ENCODE measurements at regions not wholly inside any gene's neighbourhood (a gene's known extent, or its start where the extent isn't known, plus 50 kb on each side); places are given as distances from the start of the nearest gene placed in this dataset.

GRCh38 chr9:11328326-11328725 is 715.5 kb upstream of the PTPRD start:
- H3K9ac ChIP-seq (ENCODE audit: low read length in 2 of 2) = no peak overlapping the region
- no peaks in the 10 kb centered on the region for H3K9me3 ChIP-seq (ENCODE audit: control insufficient read depth in 2 of 2, low read length in 2 of 2)
- H3K36me3 ChIP-seq (ENCODE audit: control insufficient read depth in 2 of 2, insufficient read depth in 2 of 2, low read length in 2 of 2) = no peaks in the 10 kb centered on the region
- H3K27ac ChIP-seq (ENCODE audit: low read length) = no peak overlapping the region
- H3K4me3 ChIP-seq (ENCODE audit: low read length in 2 of 2) = no peak overlapping the region
- H3K27me3 ChIP-seq (ENCODE audit: control insufficient read depth in 1 of 2, insufficient read depth in 2 of 2, low read length in 2 of 2) = no peaks in the 10 kb centered on the region
- no peaks in the 10 kb centered on the region for H3K4me1 ChIP-seq (ENCODE audit: control insufficient read depth, insufficient read depth, low read length)

DNA sequence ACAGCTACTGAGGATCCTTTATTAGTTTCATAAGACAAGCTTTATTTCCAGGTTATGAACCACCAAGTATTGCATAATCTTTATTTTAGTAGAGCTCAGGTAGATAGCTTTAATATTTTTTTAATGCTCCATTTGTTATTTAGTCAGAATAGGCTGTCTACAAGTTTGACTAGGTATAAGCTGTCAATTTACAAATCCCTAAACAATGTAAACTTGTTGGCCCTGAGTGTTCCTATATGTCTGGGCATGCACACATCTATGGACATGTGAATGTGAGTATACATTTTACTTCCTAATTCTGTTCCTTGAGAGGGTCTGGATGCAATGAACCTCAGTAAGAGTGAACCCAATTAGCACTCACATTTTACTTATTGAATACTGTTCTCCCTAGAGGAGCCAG is 722.2 kb upstream of the PTPRD start:
- H3K4me3 ChIP-seq (ENCODE audit: low read length in 2 of 2) = no peak overlapping the region
- H3K9ac ChIP-seq (ENCODE audit: low read length in 2 of 2) = no peak overlapping the region
- no peaks in the 10 kb centered on the region for H3K4me1 ChIP-seq (ENCODE audit: control insufficient read depth, insufficient read depth, low read length)
- H3K27ac ChIP-seq (ENCODE audit: low read length) = no peak overlapping the region
- H3K27me3 ChIP-seq (ENCODE audit: control insufficient read depth in 1 of 2, insufficient read depth in 2 of 2, low read length in 2 of 2) = no peaks in the 10 kb centered on the region
- H3K9me3 ChIP-seq (ENCODE audit: control insufficient read depth in 2 of 2, low read length in 2 of 2) = no peaks in the 10 kb centered on the region
- no peaks in the 10 kb centered on the region for H3K36me3 ChIP-seq (ENCODE audit: control insufficient read depth in 2 of 2, insufficient read depth in 2 of 2, low read length in 2 of 2)

DNA sequence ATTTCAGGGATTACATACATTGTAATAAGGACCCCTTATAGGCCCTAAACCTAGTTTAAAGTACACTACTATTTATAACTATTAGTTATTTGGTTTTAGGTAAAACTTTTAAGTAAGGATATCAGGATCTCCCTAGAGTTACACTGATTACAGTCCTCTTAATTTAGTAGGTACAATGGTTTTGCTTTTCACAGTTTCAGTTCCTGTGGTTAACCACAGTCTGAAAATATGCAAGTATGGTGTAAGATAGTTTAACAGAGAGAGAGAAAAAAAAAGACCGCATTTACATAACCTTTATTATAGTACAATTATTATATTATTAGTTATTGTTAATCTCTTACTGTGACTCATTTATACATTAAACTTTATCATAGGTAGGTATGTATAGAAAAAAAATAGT is 725.3 kb upstream of the PTPRD start:
- H3K4me3 ChIP-seq (ENCODE audit: low read length in 2 of 2) = no peak overlapping the region
- H3K9me3 ChIP-seq (ENCODE audit: control insufficient read depth in 2 of 2, low read length in 2 of 2) = no peaks in the 10 kb centered on the region

GRCh38 chr9:11340654-11341053 is 727.9 kb upstream of the PTPRD start:
- Histone ChIP-seq H3K9ac (ENCODE audit: low read length in 2 of 2) (no peak overlapping the region), H3K27me3 (ENCODE audit: control insufficient read depth in 1 of 2, insufficient read depth in 2 of 2, low read length in 2 of 2) (no peaks in the 10 kb centered on the region), H3K9me3 (ENCODE audit: control insufficient read depth in 2 of 2, low read length in 2 of 2) (no peaks in the 10 kb centered on the region), H3K36me3 (ENCODE audit: control insufficient read depth in 2 of 2, insufficient read depth in 2 of 2, low read length in 2 of 2) (no peaks in the 10 kb centered on the region), H3K27ac (ENCODE audit: low read length) (no peak overlapping the region), H3K4me3 (ENCODE audit: low read length in 2 of 2) (no peak overlapping the region), H3K4me1 (ENCODE audit: control insufficient read depth, insufficient read depth, low read length) (no peaks in the 10 kb centered on the region)

More for the DNA sequence above, 725.3 kb upstream of the PTPRD start:
- H3K4me1 ChIP-seq (ENCODE audit: control insufficient read depth, insufficient read depth, low read length) = no peaks in the 10 kb centered on the region
- no peaks in the 10 kb centered on the region for H3K36me3 ChIP-seq (ENCODE audit: control insufficient read depth in 2 of 2, insufficient read depth in 2 of 2, low read length in 2 of 2)
- H3K27me3 ChIP-seq (ENCODE audit: control insufficient read depth in 1 of 2, insufficient read depth in 2 of 2, low read length in 2 of 2) = no peaks in the 10 kb centered on the region
- H3K27ac ChIP-seq (ENCODE audit: low read length) = no peak overlapping the region
- no peak overlapping the region for H3K9ac ChIP-seq (ENCODE audit: low read length in 2 of 2)

DNA sequence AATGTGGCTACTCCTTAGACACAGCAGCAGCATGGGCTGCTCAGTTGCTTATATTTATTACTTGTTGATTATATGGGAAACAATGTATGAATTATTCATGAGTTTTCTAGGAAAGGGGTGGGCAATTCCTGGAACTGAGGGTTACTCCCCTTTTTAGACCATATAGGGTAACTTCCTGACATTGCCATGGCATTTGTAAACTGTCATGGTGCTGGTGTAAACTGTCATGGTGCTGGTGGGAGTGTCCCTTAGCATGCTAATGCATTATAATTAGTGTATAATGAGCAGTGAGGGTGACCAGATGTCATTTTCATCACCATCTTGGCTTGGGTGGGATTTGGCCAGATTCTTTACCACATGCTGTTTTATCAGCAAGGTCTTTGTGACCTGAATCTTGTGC is 734.6 kb upstream of the PTPRD start:
- Histone ChIP-seq H3K9me3 (ENCODE audit: control insufficient read depth in 2 of 2, low read length in 2 of 2) (no peaks in the 10 kb centered on the region), H3K9ac (ENCODE audit: low read length in 2 of 2) (no peak overlapping the region), H3K27ac (ENCODE audit: low read length) (no peak overlapping the region), H3K4me1 (ENCODE audit: control insufficient read depth, insufficient read depth, low read length) (no peaks in the 10 kb centered on the region), H3K4me3 (ENCODE audit: low read length in 2 of 2) (no peak overlapping the region), H3K36me3 (ENCODE audit: control insufficient read depth in 2 of 2, insufficient read depth in 2 of 2, low read length in 2 of 2) (no peaks in the 10 kb centered on the region), H3K27me3 (ENCODE audit: control insufficient read depth in 1 of 2, insufficient read depth in 2 of 2, low read length in 2 of 2) (no peaks in the 10 kb centered on the region)

DNA sequence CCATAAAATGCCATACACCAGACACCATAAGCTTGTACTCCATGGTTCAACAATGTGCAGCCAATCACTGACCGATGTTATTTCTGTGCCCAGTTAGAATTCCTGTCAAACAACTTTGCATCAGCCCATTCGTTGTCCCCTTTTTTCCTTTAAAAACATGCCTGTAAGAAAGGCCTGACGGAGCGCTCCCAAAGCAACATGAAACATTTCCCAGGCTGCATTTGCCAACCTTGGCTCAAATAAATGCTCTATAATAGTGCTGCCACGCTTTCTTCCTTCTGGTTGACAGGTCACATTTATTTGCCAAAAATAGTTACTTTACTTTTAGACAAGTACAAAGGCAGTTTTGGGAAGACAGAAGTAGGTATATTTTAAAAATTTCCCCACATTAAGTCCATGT is 735.6 kb upstream of the PTPRD start:
- Histone ChIP-seq H3K27ac (ENCODE audit: low read length) (no peak overlapping the region), H3K9me3 (ENCODE audit: control insufficient read depth in 2 of 2, low read length in 2 of 2) (no peaks in the 10 kb centered on the region), H3K4me3 (ENCODE audit: low read length in 2 of 2) (no peak overlapping the region), H3K36me3 (ENCODE audit: control insufficient read depth in 2 of 2, insufficient read depth in 2 of 2, low read length in 2 of 2) (no peaks in the 10 kb centered on the region), H3K9ac (ENCODE audit: low read length in 2 of 2) (no peak overlapping the region), H3K27me3 (ENCODE audit: control insufficient read depth in 1 of 2, insufficient read depth in 2 of 2, low read length in 2 of 2) (no peaks in the 10 kb centered on the region), H3K4me1 (ENCODE audit: control insufficient read depth, insufficient read depth, low read length) (no peaks in the 10 kb centered on the region)

DNA sequence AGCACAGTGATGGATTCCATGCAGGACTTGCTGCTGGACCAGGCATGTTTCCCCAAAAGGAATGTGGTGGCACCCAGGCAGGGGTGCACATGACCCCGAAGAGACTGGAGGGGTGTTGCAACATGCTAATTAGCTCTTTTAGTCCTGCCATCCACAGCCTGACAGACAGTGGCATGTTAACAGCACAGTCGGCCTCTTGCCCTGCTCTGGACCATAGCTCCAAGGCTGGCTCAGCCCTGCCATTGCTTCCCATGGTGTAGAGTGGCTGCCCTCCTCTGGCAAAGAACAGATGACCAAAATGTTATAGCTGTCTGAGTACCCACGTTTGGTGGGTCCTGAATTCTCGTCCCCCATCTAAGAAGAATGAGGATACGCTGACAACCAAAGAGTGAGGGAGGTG is 736.4 kb upstream of the PTPRD start:
- no peaks in the 10 kb centered on the region for H3K9me3 ChIP-seq (ENCODE audit: control insufficient read depth in 2 of 2, low read length in 2 of 2)
- no peaks in the 10 kb centered on the region for H3K36me3 ChIP-seq (ENCODE audit: control insufficient read depth in 2 of 2, insufficient read depth in 2 of 2, low read length in 2 of 2)
- H3K4me3 ChIP-seq (ENCODE audit: low read length in 2 of 2) = no peak overlapping the region
- no peaks in the 10 kb centered on the region for H3K27me3 ChIP-seq (ENCODE audit: control insufficient read depth in 1 of 2, insufficient read depth in 2 of 2, low read length in 2 of 2)
- no peak overlapping the region for H3K27ac ChIP-seq (ENCODE audit: low read length)
- H3K4me1 ChIP-seq (ENCODE audit: control insufficient read depth, insufficient read depth, low read length) = no peaks in the 10 kb centered on the region
- H3K9ac ChIP-seq (ENCODE audit: low read length in 2 of 2) = no peak overlapping the region

DNA sequence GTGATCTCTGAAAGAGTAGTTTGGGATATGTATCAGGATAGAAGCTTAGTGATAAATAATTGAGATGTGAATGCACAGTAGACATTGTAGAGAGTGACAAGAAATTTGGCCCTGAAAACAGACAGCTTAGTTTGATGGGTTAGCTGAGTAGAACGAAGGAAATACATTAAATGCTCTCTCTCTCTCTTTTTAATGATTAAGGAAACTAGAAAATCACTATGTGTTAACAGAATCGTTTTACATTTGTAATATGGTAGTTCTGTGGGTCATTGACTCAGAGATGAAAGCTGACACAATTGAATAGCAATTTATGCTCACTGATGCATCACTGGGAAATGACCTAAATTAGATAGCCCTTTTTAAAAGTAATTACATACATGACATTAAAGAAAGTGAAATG is 739.8 kb upstream of the PTPRD start:
- Histone ChIP-seq H3K9me3 (ENCODE audit: control insufficient read depth in 2 of 2, low read length in 2 of 2) (no peaks in the 10 kb centered on the region), H3K4me3 (ENCODE audit: low read length in 2 of 2) (no peak overlapping the region), H3K27me3 (ENCODE audit: control insufficient read depth in 1 of 2, insufficient read depth in 2 of 2, low read length in 2 of 2) (no peaks in the 10 kb centered on the region), H3K27ac (ENCODE audit: low read length) (no peak overlapping the region), H3K4me1 (ENCODE audit: control insufficient read depth, insufficient read depth, low read length) (no peaks in the 10 kb centered on the region), H3K36me3 (ENCODE audit: control insufficient read depth in 2 of 2, insufficient read depth in 2 of 2, low read length in 2 of 2) (no peaks in the 10 kb centered on the region), H3K9ac (ENCODE audit: low read length in 2 of 2) (no peak overlapping the region)

DNA sequence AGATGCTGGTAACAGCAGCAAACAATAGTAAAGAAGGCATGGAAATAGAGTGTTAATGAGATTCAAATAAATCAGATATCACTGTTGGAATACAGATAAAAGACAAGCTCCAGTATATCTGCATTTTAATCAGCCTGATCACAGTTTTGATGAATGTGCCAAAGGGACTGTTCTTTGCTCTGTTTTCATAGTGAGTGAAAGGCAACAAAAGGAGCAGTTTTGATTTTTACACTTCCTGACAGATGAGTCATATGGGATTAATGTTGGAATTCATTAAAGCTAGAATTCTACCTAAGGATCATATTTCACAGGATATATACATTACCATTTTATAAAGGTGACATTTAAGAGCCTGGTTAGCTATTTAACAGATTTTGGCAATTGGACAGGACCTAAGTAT is 743.3 kb upstream of the PTPRD start:
- Histone ChIP-seq H3K4me3 (ENCODE audit: low read length in 2 of 2) (no peak overlapping the region), H3K4me1 (ENCODE audit: control insufficient read depth, insufficient read depth, low read length) (no peaks in the 10 kb centered on the region), H3K27ac (ENCODE audit: low read length) (no peak overlapping the region), H3K36me3 (ENCODE audit: control insufficient read depth in 2 of 2, insufficient read depth in 2 of 2, low read length in 2 of 2) (no peaks in the 10 kb centered on the region), H3K9me3 (ENCODE audit: control insufficient read depth in 2 of 2, low read length in 2 of 2) (no peaks in the 10 kb centered on the region), H3K9ac (ENCODE audit: low read length in 2 of 2) (no peak overlapping the region), H3K27me3 (ENCODE audit: control insufficient read depth in 1 of 2, insufficient read depth in 2 of 2, low read length in 2 of 2) (no peaks in the 10 kb centered on the region)

DNA sequence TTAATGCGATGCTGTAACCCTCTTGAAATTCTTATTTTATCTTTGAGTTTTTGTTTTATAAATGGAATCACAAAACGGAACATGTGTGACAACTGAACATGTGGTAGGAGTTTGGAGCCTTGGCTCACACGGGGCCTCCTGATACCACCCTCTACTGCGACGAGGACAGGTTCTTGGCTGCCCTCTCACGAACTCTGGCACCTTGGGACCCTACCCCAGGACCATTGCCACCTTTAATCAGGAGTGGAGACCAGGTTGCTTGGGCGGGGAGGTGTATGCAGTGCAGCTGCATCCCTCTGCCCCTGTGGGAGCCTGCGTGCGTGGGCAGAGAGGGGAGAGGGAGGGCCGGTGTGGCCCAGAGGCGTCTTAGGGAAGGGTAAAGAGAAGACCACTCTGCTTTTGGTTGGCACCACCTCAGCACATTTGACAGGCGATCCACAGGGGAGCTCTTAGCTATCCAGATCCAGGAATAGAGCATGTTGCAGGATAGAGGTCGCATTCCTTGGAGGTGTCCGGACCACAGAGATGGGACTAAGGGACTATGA is 753.9 kb upstream of the PTPRD start:
- H3K4me3 ChIP-seq (ENCODE audit: low read length in 2 of 2) = no peak overlapping the region
- H3K27ac ChIP-seq (ENCODE audit: low read length) = no peak overlapping the region
- no peaks in the 10 kb centered on the region for H3K9me3 ChIP-seq (ENCODE audit: control insufficient read depth in 2 of 2, low read length in 2 of 2)
- H3K36me3 ChIP-seq (ENCODE audit: control insufficient read depth in 2 of 2, insufficient read depth in 2 of 2, low read length in 2 of 2) = no peaks in the 10 kb centered on the region
- H3K4me1 ChIP-seq (ENCODE audit: control insufficient read depth, insufficient read depth, low read length) = no peaks in the 10 kb centered on the region
- no peak overlapping the region for H3K9ac ChIP-seq (ENCODE audit: low read length in 2 of 2)
- no peaks in the 10 kb centered on the region for H3K27me3 ChIP-seq (ENCODE audit: control insufficient read depth in 1 of 2, insufficient read depth in 2 of 2, low read length in 2 of 2)

- Histone ChIP-seq H3K4me3 (ENCODE audit: low read length in 2 of 2) (no peak overlapping the region), H3K36me3 (ENCODE audit: control insufficient read depth in 2 of 2, insufficient read depth in 2 of 2, low read length in 2 of 2) (no peaks in the 10 kb centered on the region), H3K27ac (ENCODE audit: low read length) (no peak overlapping the region), H3K9ac (ENCODE audit: low read length in 2 of 2) (no peak overlapping the region), H3K27me3 (ENCODE audit: control insufficient read depth in 1 of 2, insufficient read depth in 2 of 2, low read length in 2 of 2) (no peaks in the 10 kb centered on the region), H3K9me3 (ENCODE audit: control insufficient read depth in 2 of 2, low read length in 2 of 2) (no peaks in the 10 kb centered on the region), H3K4me1 (ENCODE audit: control insufficient read depth, insufficient read depth, low read length) (no peaks in the 10 kb centered on the region)
Observed at GRCh38 chr9:11374926-11375325, 762.1 kb upstream of the PTPRD start.

Data from stomach smooth muscle (tissue), 2 donors.